HFFc6 (cell line): ENCODE measurements at regions not wholly inside any gene's neighbourhood (a gene's known extent, or its start where the extent isn't known, plus 50 kb on each side); places are given as distances from the start of the nearest gene placed in this dataset.

ENCODE experiments used
- DNase-seq: peaks from one replicate; pipeline ENCODE4 v3.0.0-alpha.2; 2018
- H3K27ac Mint-ChIP-seq: 2 replicates; pipeline ENCODE4 v1.8.0; 2020; ENCODE audit warnings: mild to moderate bottlenecking, mixed read lengths
- H3K27me3 Mint-ChIP-seq: 2 replicates; pipeline ENCODE4 v1.8.0; 2021; ENCODE audit warnings: mild to moderate bottlenecking, moderate library complexity, mixed read lengths; ENCODE audit not compliant: insufficient read depth
- H3K36me3 Mint-ChIP-seq: 2 replicates; pipeline ENCODE4 v1.8.0; 2021; ENCODE audit warnings: low read depth, mixed read lengths
- H3K4me1 Mint-ChIP-seq: 2 replicates; pipeline ENCODE4 v1.8.0; 2020; ENCODE audit warnings: low read depth, mixed read lengths
- H3K4me3 Mint-ChIP-seq: 2 replicates; pipeline ENCODE4 v1.8.0; 2020; ENCODE audit warnings: mild to moderate bottlenecking, moderate library complexity, mixed read lengths
- H3K9me3 Mint-ChIP-seq: 2 replicates; pipeline ENCODE4 v1.8.0; 2020; ENCODE audit warnings: mild to moderate bottlenecking, mixed read lengths
- TF ChIP-seq, protein P1 (sequence below): fragments of 200-600 bp; sonication (generic); IDR thresholded peaks from 2 replicates; pipeline ENCODE4 v1.5.0; 2021; ENCODE audit warnings: antibody characterized with exemption, mild to moderate bottlenecking

DNA sequence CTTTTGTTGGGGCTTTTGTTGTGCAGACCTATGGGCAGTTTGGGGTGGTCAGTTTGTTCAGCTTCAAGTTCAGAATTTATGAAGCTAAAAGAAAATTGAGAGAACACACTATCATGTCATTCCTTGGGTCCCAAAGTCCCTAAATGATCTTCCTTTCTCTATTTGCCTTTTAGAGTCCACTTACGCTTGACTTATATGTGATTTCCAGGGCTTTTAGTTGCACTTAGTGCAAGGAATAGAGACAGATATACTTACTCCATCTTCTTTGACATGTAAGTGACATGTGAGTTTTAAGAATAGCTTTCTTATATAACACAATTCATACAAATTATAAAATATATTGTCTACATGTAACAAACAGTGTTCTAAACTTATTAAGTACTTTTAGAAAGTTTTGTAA, 660.1 kb upstream of the SLITRK1 start:
- TF ChIP-seq, protein P1, sequence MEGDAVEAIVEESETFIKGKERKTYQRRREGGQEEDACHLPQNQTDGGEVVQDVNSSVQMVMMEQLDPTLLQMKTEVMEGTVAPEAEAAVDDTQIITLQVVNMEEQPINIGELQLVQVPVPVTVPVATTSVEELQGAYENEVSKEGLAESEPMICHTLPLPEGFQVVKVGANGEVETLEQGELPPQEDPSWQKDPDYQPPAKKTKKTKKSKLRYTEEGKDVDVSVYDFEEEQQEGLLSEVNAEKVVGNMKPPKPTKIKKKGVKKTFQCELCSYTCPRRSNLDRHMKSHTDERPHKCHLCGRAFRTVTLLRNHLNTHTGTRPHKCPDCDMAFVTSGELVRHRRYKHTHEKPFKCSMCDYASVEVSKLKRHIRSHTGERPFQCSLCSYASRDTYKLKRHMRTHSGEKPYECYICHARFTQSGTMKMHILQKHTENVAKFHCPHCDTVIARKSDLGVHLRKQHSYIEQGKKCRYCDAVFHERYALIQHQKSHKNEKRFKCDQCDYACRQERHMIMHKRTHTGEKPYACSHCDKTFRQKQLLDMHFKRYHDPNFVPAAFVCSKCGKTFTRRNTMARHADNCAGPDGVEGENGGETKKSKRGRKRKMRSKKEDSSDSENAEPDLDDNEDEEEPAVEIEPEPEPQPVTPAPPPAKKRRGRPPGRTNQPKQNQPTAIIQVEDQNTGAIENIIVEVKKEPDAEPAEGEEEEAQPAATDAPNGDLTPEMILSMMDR: no peak
- Mint-ChIP-seq H3K36me3 (peaks cover 4% of the 10 kb centered on the region; the same call in 1 of the 2 replicates), H3K9me3 (peaks cover 3% of the 10 kb centered on the region; the same call in 1 of the 2 replicates), H3K27ac (no peak overlapping the region), H3K4me3 (no peak overlapping the region), H3K27me3 (no peaks in the 10 kb centered on the region), H3K4me1 (peaks cover 28% of the 10 kb centered on the region)
- DNase-seq: no peak

DNA sequence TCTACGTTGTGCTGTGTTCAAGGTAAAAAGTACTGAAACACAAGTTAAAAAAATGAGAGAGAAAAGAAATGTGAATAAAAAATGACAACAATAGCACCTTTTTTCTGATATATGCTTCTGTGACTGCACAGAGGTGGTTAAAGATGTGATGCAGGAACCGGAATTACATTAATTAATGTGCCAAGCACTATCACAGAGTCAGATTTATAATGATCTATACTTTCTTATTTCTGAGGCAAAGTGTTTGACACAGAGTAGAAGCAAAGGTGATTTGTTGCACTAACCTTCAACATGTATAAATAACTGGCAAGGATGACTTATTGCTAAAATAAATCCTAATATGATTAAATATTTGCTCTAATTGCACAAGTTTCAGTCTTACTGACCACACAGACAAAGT, 654.6 kb upstream of the SLITRK1 start:
- DNase-seq: no peak
- H3K9me3 Mint-ChIP-seq: no peaks in the 10 kb centered on the region
- no peak overlapping the region for H3K4me3 Mint-ChIP-seq
- H3K36me3 Mint-ChIP-seq: no peaks in the 10 kb centered on the region
- no peak overlapping the region for H3K27ac Mint-ChIP-seq
- H3K4me1 Mint-ChIP-seq: peaks cover 22% of the 10 kb centered on the region
- H3K27me3 Mint-ChIP-seq: no peaks in the 10 kb centered on the region; the same call in 1 of the 2 replicates
- TF ChIP-seq, protein P1: no peak

DNA sequence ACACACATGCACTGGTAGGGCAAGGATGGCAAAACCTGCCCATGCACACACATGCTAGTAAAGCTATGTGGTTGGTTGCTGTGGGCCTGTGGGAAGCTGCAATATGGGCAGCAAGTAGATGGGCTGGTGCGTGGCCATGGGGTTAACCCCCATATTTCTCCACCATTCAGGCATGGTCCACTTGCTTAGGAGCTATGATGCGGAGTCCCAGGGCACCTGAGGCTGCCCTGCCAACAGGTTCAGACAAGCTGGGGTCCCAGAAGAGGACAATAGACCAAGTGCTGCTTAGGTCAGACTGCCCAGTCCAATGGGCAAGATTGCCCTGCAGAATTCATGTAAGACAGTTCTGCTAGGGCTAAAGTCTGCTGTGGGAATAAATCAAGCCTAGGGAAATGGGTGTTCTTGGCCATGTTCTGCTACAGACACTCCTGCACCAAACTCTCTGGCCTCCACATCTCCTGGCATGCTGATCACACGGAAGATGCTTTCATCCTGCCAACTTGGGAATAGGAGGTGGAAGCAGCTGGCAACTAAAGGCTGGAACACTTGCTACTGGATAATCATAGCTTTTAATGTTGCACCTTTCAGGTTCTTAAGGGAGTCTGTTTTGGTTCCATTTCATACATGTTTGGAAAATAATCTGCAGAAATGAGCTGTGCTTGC, 646.3 kb upstream of the SLITRK1 start:
- DNase-seq: no peak
- Mint-ChIP-seq H3K4me1 (peaks cover 6% of the 10 kb centered on the region; the same call in 1 of the 2 replicates), H3K27me3 (no peaks in the 10 kb centered on the region; the same call in 1 of the 2 replicates), H3K9me3 (no peaks in the 10 kb centered on the region), H3K4me3 (no peak overlapping the region), H3K27ac (no peak overlapping the region), H3K36me3 (no peaks in the 10 kb centered on the region; the same call in 1 of the 2 replicates)
- TF ChIP-seq, protein P1: no peak

GRCh38 chr13:84525865-84526264, 643.6 kb upstream of the SLITRK1 start:
- no peaks in the 10 kb centered on the region; the same call in 1 of the 2 replicates for H3K36me3 Mint-ChIP-seq
- H3K4me1 Mint-ChIP-seq: peaks cover 8% of the 10 kb centered on the region; the same call in 1 of the 2 replicates
- DNase-seq: no peak
- no peaks in the 10 kb centered on the region; the same call in 1 of the 2 replicates for H3K27me3 Mint-ChIP-seq
- no peak overlapping the region for H3K27ac Mint-ChIP-seq
- no peaks in the 10 kb centered on the region for H3K9me3 Mint-ChIP-seq
- no peak overlapping the region for H3K4me3 Mint-ChIP-seq
- TF ChIP-seq, protein P1: no peak

DNA sequence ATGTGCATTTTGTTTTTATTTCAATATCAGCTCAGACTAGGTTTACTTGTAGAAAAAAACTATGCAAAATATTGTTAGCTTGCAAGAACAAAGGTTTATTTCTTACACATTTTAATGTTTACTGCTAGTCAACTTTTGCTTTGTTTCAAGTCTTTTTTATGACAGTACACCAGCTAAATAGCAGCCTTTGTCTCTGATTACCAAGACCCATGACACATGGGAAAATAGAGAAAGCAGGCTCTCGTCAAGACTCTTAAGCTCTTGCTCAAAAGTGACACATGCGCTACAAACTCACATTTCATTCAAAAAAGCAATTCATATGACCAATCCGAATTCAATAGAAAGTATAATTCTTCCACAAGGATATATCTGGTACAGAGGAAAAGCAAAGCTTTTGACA, 642.3 kb upstream of the SLITRK1 start:
- H3K4me1 Mint-ChIP-seq: 0 out of 2 replicates have a peak, but pooled peaks cover 5% of the 10 kb centered on the region
- no peak overlapping the region for H3K4me3 Mint-ChIP-seq
- no peaks in the 10 kb centered on the region for H3K9me3 Mint-ChIP-seq
- no peaks in the 10 kb centered on the region; the same call in 1 of the 2 replicates for H3K36me3 Mint-ChIP-seq
- H3K27ac Mint-ChIP-seq: no peak overlapping the region
- TF ChIP-seq, protein P1: no peak
- H3K27me3 Mint-ChIP-seq: no peaks in the 10 kb centered on the region; the same call in 1 of the 2 replicates
- DNase-seq: no peak
